VCaP (cell line): ENCODE measurements at regions not wholly inside any gene's neighbourhood (a gene's known extent, or its start where the extent isn't known, plus 50 kb on each side); places are given as distances from the start of the nearest gene placed in this dataset.
"Not testable (repeated sequence)": the region's sequence is repeated elsewhere in the genome, so short reads cannot be mapped to it uniquely, and the experiment has no call there.

ENCODE experiments used
- H3K27ac ChIP-seq: fragments of 450-650 bp; 2 replicates; pipeline ENCODE4 v1.5.1; 2017
- CTCF ChIP-seq: fragments of 450-650 bp; conservative IDR thresholded peaks from 2 replicates; pipeline ENCODE4 v1.5.1; 2017; ENCODE audit warnings: mild to moderate bottlenecking, moderate library complexity

DNA sequence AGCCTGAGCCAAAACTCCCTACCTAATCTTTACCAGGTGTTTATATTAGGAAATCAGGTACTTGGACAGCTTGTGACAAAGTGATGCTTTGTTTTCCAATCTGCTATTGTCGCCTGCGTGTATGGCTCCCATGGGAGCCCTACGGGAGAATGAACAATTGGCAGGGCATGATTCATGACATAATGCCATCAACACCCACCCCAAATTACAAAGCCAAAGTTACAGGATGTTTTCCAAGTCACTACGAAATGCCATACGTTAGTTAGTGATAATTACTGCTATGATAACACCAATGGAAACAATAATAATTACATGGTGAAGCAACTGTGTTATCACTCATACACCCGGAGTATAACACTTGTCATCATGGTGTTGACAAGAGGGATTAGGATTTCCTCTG, 226.4 kb downstream of the FAM181B start:
- no peak for TF ChIP-seq CTCF
- H3K27ac ChIP-seq, result no peak overlapping the region

DNA sequence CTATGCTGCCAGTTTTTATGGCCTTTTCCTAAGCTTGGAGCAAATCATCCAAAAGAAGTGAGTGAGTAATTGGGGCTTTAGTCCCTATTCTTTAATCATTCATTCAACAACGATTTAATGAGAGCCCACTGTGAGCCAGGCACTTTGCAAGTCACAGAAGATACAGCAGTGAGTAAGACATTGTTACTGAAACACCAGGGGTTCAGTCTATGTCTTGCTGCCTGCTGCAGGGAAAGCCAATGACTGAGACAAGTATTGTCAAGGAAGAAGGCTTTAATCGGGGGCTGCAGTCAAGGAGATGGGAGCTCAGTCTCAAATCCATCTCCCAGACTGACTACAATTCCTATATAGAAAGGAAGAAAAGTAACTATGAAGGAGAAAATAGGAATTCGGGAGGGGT, 228.3 kb downstream of the FAM181B start:
- TF ChIP-seq CTCF, result no peak
- H3K27ac ChIP-seq, result no peak overlapping the region

DNA sequence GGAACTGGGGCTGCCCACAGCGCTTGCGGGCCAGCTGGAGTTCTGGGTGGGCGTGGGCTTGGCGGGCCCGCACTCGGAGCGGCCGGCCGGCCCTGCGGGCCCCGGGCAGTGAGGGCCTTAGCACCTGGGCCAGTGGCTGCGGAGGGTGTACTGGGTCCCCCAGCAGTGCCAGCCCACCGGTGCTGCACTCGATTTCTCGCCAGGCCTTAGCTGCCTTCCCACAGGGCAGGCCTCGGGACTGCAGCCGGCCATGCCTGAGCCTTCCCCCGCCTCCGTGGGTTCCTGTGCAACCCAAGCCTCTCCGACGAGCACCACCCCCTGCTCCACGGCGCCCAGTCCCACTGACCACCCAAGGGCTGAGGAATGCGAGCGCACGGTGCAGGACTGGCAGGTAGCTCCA, 232.5 kb downstream of the FAM181B start:
- not testable (repeated sequence) for H3K27ac ChIP-seq

DNA sequence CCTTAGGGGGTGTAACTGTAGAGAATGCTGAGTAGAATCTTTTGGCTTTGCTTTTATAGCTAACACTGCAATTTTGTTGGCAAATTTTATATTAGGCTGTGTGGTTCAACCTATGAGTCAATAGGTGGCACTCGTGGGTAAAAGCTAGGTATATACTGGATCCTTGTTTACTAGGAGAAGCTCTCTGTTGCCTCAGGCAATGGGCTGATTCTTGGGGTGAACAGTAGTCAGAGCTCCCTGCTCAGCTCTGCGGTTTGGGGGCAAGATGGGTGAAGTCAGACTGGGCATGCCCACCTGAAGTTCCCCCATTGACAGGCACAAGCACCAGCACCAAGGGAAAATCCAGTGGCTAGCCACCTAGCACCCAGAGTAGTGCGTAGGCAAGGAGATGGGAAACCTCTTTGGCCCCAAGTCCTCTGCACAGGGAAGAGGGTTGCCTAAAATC, 238.7 kb downstream of the FAM181B start:
- no peak overlapping the region for H3K27ac ChIP-seq
- TF ChIP-seq CTCF, result peak; percentile 82

GRCh38 chr11:82474876-82475275, 258.8 kb downstream of the FAM181B start:
- TF ChIP-seq CTCF, result no peak
- no peak overlapping the region for H3K27ac ChIP-seq

GRCh38 chr11:82465481-82465880, 268.2 kb downstream of the FAM181B start:
- no peak overlapping the region for H3K27ac ChIP-seq
- TF ChIP-seq CTCF, result no peak

- no peak overlapping the region for H3K27ac ChIP-seq
- no peak for TF ChIP-seq CTCF
Measured at GRCh38 chr11:82462608-82463242, 270.9 kb downstream of the FAM181B start.

GRCh38 chr11:82458761-82459160, 274.9 kb downstream of the FAM181B start:
- no peak overlapping the region for H3K27ac ChIP-seq
- no peak for TF ChIP-seq CTCF
